HEK293 (cell line): ENCODE measurements at regions not wholly inside any gene's neighbourhood (a gene's known extent, or its start where the extent isn't known, plus 50 kb on each side); places are given as distances from the start of the nearest gene placed in this dataset.

Experiments used
- CTCF ChIA-PET: fragments of 350-600 bp; formaldehyde crosslinking; extraction: SDS; loops from one replicate; lab custom pipeline; 2021; ENCODE audit warnings: antibody characterized with exemption; lab: Yijun Ruan, JAX
- POLR2A ChIA-PET: fragments of 300-600 bp; formaldehyde crosslinking; extraction: SDS; loops from one replicate; lab custom pipeline; 2020; ENCODE audit warnings: antibody characterized with exemption, inconsistent platforms; lab: Yijun Ruan, JAX
- H3K27ac ChIP-seq: fragments of 200-500 bp; sonication (Bioruptor generic); 2 replicates; pipeline ENCODE4 v1.5.1; 2014; ENCODE audit warnings: low read depth, low read length, control low read depth, inconsistent platforms; ENCODE audit errors: extremely low read depth
- H3K36me3 ChIP-seq, 2 experiments: fragments of 200-500 bp in 1 of 2; sonication (Bioruptor generic) in 1 of 2; 1 replicate in 1 of 2; 2 replicates in 1 of 2; pipeline ENCODE4 v1.5.1; 2014 to 2017; ENCODE audit warnings: inconsistent platforms in 2 of 2, low read length in 2 of 2; ENCODE audit not compliant: control insufficient read depth in 2 of 2, insufficient read depth in 1 of 2
- H3K4me1 ChIP-seq: fragments of 200-500 bp; sonication (Bioruptor generic); 2 replicates; pipeline ENCODE4 v1.5.1; 2014; ENCODE audit warnings: mild to moderate bottlenecking, low read length, inconsistent platforms; ENCODE audit not compliant: control insufficient read depth, insufficient read depth
- H3K4me3 ChIP-seq: 2 replicates; pipeline ENCODE4 v1.5.1; 2011; ENCODE audit warnings: low read depth, mild to moderate bottlenecking, control low read depth, low read length, moderate library complexity
- H3K9me3 ChIP-seq: fragments of 200-500 bp; sonication (Bioruptor generic); 2 replicates; pipeline ENCODE4 v1.5.1; 2014; ENCODE audit warnings: low read depth, low read length, inconsistent platforms; ENCODE audit not compliant: control insufficient read depth, insufficient read depth
- GLIS1 ChIP-seq: fragments of 450-650 bp; formaldehyde crosslinking; IDR thresholded peaks from 2 replicates; pipeline ENCODE4 v1.5.1; 2016; ENCODE audit warnings: missing biosample characterization, missing genetic modification characterization
- HOXA7 ChIP-seq: sonication (generic); formaldehyde crosslinking; IDR thresholded peaks from 2 replicates; pipeline ENCODE4 v1.8.1; 2022; ENCODE audit warnings: missing genetic modification reagents, borderline replicate concordance
- KLF8 ChIP-seq: fragments of 450-650 bp; formaldehyde crosslinking; IDR thresholded peaks from 2 replicates; pipeline ENCODE4 v1.5.1; 2016; ENCODE audit warnings: missing biosample characterization, missing genetic modification characterization
- REPIN1 ChIP-seq: fragments of 450-650 bp; formaldehyde crosslinking; IDR thresholded peaks from 2 replicates; pipeline ENCODE4 v1.5.1; 2017; ENCODE audit warnings: missing biosample characterization, missing genetic modification characterization, low read depth
- SP7 ChIP-seq: fragments of 450-650 bp; formaldehyde crosslinking; IDR thresholded peaks from 2 replicates; pipeline ENCODE4 v1.5.1; 2016; ENCODE audit warnings: missing biosample characterization, missing genetic modification characterization
- ZBTB20 ChIP-seq: fragments of 450-650 bp; formaldehyde crosslinking; IDR thresholded peaks from 2 replicates; pipeline ENCODE4 v1.5.1; 2016; ENCODE audit warnings: missing biosample characterization, missing genetic modification characterization
- ZFP3 ChIP-seq: fragments of 450-650 bp; formaldehyde crosslinking; IDR thresholded peaks from 2 replicates; pipeline ENCODE4 v1.5.1; 2016; ENCODE audit warnings: low read depth, missing biosample characterization, missing genetic modification characterization
- ZFP41 ChIP-seq: fragments of 450-650 bp; formaldehyde crosslinking; IDR thresholded peaks from 2 replicates; pipeline ENCODE4 v1.5.1; 2016; ENCODE audit warnings: missing biosample characterization, missing genetic modification characterization, borderline replicate concordance
- ZIC2 ChIP-seq: fragments of 450-650 bp; formaldehyde crosslinking; IDR thresholded peaks from 2 replicates; pipeline ENCODE4 v1.5.1; 2016; ENCODE audit warnings: missing biosample characterization, missing genetic modification characterization
- ZNF112 ChIP-seq: fragments of 450-650 bp; formaldehyde crosslinking; IDR thresholded peaks from 2 replicates; pipeline ENCODE4 v1.5.0; 2017; ENCODE audit warnings: missing biosample characterization, missing genetic modification characterization
- ZNF146 ChIP-seq: fragments of 450-650 bp; formaldehyde crosslinking; IDR thresholded peaks from 2 replicates; pipeline ENCODE4 v1.5.1; 2016; ENCODE audit warnings: missing biosample characterization, missing genetic modification characterization
- ZNF214 ChIP-seq: fragments of 450-650 bp; formaldehyde crosslinking; IDR thresholded peaks from 2 replicates; pipeline ENCODE4 v1.5.1; 2017; ENCODE audit warnings: missing biosample characterization, mild to moderate bottlenecking, missing genetic modification characterization, borderline replicate concordance
- ZNF274 ChIP-seq, 2 experiments: fragments of 200-500 bp in 1 of 2; fragments of 450-650 bp in 1 of 2; sonication (Bioruptor generic) in 1 of 2; formaldehyde crosslinking in 1 of 2; IDR thresholded peaks; 2 replicates each; pipeline versions ENCODE4 v1.5.1 to v1.6.1; 2014 to 2016; ENCODE audit warnings: borderline replicate concordance in 1 of 2, inconsistent platforms in 1 of 2, low read length in 1 of 2, missing biosample characterization in 1 of 2, missing genetic modification characterization in 1 of 2
- ZNF292 ChIP-seq: fragments of 450-650 bp; formaldehyde crosslinking; IDR thresholded peaks from 2 replicates; pipeline ENCODE4 v1.5.1; 2016; ENCODE audit warnings: low read depth, missing biosample characterization, missing genetic modification characterization, borderline replicate concordance
- ZNF341 ChIP-seq: fragments of 450-650 bp; formaldehyde crosslinking; IDR thresholded peaks from 2 replicates; pipeline ENCODE4; 2016; ENCODE audit warnings: low read depth, missing biosample characterization, missing genetic modification characterization
- ZNF48 ChIP-seq: fragments of 450-650 bp; formaldehyde crosslinking; IDR thresholded peaks from 2 replicates; pipeline ENCODE4 v1.5.1; 2016; ENCODE audit warnings: missing biosample characterization, missing genetic modification characterization
- ZNF501 ChIP-seq: fragments of 450-650 bp; formaldehyde crosslinking; IDR thresholded peaks from 2 replicates; pipeline ENCODE4 v1.5.1; 2016; ENCODE audit warnings: missing biosample characterization, missing genetic modification characterization
- ZNF510 ChIP-seq: fragments of 450-650 bp; formaldehyde crosslinking; IDR thresholded peaks from 2 replicates; pipeline ENCODE4 v1.5.1; 2018; ENCODE audit warnings: mild to moderate bottlenecking, missing genetic modification characterization, missing biosample characterization; ENCODE audit not compliant: insufficient replicate concordance
- ZNF529 ChIP-seq: fragments of 450-650 bp; formaldehyde crosslinking; IDR thresholded peaks from 2 replicates; pipeline ENCODE4 v1.5.1; 2017; ENCODE audit warnings: missing genetic modification characterization, missing biosample characterization; ENCODE audit not compliant: insufficient replicate concordance
- ZNF555 ChIP-seq: fragments of 450-650 bp; formaldehyde crosslinking; conservative IDR thresholded peaks from 2 replicates; pipeline ENCODE4 v1.5.1; 2017; ENCODE audit warnings: missing biosample characterization, mild to moderate bottlenecking, missing genetic modification characterization, inconsistent platforms
- ZNF560 ChIP-seq: fragments of 450-650 bp; formaldehyde crosslinking; IDR thresholded peaks from 2 replicates; pipeline ENCODE4 v1.5.1; 2017; ENCODE audit warnings: missing biosample characterization, missing genetic modification characterization, borderline replicate concordance
- ZNF629 ChIP-seq: fragments of 450-650 bp; formaldehyde crosslinking; IDR thresholded peaks from 2 replicates; pipeline ENCODE4 v1.5.1; 2017; ENCODE audit warnings: missing biosample characterization, missing genetic modification characterization
- ZSCAN16 ChIP-seq: fragments of 450-650 bp; formaldehyde crosslinking; IDR thresholded peaks from 2 replicates; pipeline ENCODE4 v1.5.1; 2016; ENCODE audit warnings: missing biosample characterization, missing genetic modification characterization
- ZSCAN30 ChIP-seq: fragments of 450-650 bp; IDR thresholded peaks from 2 replicates; pipeline ENCODE4 v1.5.1; 2018; ENCODE audit warnings: missing biosample characterization, mild to moderate bottlenecking, missing genetic modification characterization, moderate library complexity
- TF ChIP-seq, protein P1 (sequence below): fragments of 450-650 bp; formaldehyde crosslinking; IDR thresholded peaks from 2 replicates; pipeline ENCODE4 v1.5.1; 2016; ENCODE audit warnings: missing biosample characterization, missing genetic modification characterization
- TF ChIP-seq, protein P2 (sequence below): fragments of 450-650 bp; formaldehyde crosslinking; IDR thresholded peaks from 2 replicates; pipeline ENCODE4 v1.5.1; 2016; ENCODE audit warnings: missing biosample characterization, missing genetic modification characterization
- TF ChIP-seq, protein P3 (sequence below): fragments of 450-650 bp; formaldehyde crosslinking; IDR thresholded peaks from 2 replicates; pipeline ENCODE4 v1.5.1; 2016; ENCODE audit warnings: missing biosample characterization, missing genetic modification characterization
- TF ChIP-seq, protein P4 (sequence below): fragments of 450-650 bp; formaldehyde crosslinking; IDR thresholded peaks from 2 replicates; pipeline ENCODE4 v1.5.1; 2016; ENCODE audit warnings: missing biosample characterization, missing genetic modification characterization

DNA sequence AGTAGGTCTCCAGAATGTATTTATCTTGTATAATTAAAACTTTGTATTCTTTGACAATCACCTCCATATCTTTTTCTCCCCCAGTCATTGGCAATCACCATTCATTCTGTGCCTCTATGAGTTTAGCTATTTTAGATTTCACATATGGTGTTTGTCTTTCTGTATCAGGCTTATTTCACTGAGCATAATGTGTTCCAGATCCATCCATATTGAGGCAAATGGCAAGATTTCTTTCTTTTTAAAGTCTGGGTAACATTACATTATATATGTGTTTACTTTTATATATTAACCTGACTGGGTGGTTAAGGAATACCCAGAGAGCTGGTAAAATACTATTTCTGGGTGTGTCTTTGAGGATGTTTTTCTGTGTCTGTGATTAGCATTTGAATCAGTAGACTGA lies 486.6 kb downstream of the SQOR start (continued):
- TF ChIP-seq ZNF341 (tag by site-specific recombination) (no peak), ZBTB20 (tag by site-specific recombination) (no peak), KLF8 (no peak), ZNF274 (IDR thresholded peaks at IDR 0.05; ENCODE audit: low read length) (no peak), ZNF274 (tag by site-specific recombination; IDR thresholded peaks at IDR 0.05; ENCODE audit: borderline replicate concordance) (no peak), ZNF292 (tag by site-specific recombination) (no peak), ZNF146 (no peak), ZNF510 (no peak), ZSCAN16 (no peak), SP7 (tag by site-specific recombination) (no peak), REPIN1 (tag by site-specific recombination) (no peak)
- TF ChIP-seq, protein P1, sequence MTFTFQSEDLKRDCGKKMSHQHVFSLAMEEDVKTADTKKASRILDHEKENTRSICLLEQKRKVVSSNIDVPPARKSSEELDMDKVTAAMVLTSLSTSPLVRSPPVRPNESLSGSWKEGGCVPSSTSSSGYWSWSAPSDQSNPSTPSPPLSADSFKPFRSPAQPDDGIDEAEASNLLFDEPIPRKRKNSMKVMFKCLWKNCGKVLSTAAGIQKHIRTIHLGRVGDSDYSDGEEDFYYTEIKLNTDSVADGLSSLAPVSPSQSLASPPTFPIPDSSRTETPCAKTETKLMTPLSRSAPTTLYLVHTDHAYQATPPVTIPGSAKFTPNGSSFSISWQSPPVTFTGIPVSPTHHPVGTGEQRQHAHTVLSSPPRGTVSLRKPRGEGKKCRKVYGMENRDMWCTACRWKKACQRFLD: no peak

DNA sequence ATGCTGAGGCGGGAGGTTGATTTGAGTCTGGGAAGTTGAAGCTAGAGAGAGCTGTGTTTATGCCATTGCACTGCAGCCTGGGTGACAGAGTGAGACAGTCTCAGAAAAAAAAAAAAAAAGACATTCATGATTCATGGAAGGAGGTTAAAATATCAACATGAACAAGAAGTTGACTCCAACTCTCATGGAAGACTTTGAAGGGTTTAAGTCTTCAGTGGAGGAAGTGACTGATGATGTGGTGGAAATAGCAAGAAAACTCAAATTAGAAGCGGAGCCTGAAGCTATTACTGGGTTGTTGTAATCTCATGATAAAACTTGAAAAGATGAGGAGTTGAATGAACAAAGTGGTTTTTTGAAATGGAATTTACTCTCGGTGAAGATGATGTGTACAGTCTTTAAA lies 491.8 kb downstream of the SQOR start:
- TF ChIP-seq ZIC2 (tag by site-specific recombination) (no peak), ZNF555 (tag by site-specific recombination) (no peak), ZFP3 (tag by site-specific recombination) (no peak), ZSCAN30 (tag by site-specific recombination) (no peak), GLIS1 (tag by site-specific recombination) (no peak), ZNF112 (tag by site-specific recombination) (no peak), KLF8 (no peak)
- TF ChIP-seq, protein P2, sequence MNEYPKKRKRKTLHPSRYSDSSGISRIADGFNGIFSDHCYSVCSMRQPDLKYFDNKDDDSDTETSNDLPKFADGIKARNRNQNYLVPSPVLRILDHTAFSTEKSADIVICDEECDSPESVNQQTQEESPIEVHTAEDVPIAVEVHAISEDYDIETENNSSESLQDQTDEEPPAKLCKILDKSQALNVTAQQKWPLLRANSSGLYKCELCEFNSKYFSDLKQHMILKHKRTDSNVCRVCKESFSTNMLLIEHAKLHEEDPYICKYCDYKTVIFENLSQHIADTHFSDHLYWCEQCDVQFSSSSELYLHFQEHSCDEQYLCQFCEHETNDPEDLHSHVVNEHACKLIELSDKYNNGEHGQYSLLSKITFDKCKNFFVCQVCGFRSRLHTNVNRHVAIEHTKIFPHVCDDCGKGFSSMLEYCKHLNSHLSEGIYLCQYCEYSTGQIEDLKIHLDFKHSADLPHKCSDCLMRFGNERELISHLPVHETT (tag by site-specific recombination): no peak
- TF ChIP-seq, protein P3, sequence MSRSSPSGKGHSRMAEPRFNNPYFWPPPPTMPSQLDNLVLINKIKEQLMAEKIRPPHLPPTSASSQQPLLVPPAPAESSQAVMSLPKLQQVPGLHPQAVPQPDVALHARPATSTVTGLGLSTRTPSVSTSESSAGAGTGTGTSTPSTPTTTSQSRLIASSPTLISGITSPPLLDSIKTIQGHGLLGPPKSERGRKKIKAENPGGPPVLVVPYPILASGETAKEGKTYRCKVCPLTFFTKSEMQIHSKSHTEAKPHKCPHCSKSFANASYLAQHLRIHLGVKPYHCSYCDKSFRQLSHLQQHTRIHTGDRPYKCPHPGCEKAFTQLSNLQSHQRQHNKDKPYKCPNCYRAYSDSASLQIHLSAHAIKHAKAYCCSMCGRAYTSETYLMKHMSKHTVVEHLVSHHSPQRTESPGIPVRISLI (tag by site-specific recombination): no peak
- H3K27ac ChIP-seq: no peak overlapping the region
- no peaks in the 10 kb centered on the region for H3K4me1 ChIP-seq
- no peak overlapping the region for H3K4me3 ChIP-seq
- no peaks in the 10 kb centered on the region for H3K36me3 ChIP-seq
- ChIA-PET POLR2A (no interaction called here), CTCF (no interaction called here)
- no peaks in the 10 kb centered on the region for H3K9me3 ChIP-seq

DNA sequence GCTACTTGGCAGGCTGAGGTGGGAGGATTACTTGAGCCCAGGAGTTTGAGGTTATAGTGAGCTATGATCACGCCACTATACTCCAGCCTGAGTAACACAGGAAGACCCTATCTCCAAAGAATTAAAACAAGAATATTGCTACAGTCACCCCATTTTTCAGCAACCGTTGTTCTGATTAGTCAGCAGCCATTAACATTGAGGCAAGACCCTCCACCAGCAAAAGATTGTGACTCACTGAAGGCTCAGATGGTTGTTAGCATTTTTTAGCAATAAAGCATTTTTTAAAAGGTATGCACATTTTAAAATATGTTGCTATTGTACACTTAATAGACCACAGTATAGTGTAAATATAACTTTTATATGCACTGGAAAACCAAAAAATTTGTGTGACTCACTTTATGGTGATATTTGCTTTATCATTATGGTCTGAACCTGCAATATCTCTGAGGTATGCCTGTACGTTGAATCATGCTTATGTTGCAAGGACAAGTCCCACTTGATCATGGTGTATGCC lies 492.6 kb downstream of the SQOR start:
- Histone ChIP-seq H3K27ac (no peak overlapping the region), H3K9me3 (no peaks in the 10 kb centered on the region)
- POLR2A ChIA-PET: no interaction called here
- no peak for TF ChIP-seq HOXA7 (CRISPR knock-in tag)
- TF ChIP-seq ZNF48 (tag by site-specific recombination): no peak
- TF ChIP-seq ZNF629 (tag by site-specific recombination): no peak
- TF ChIP-seq ZNF529 (tag by site-specific recombination): no peak
- no peak for TF ChIP-seq ZFP41 (tag by site-specific recombination)
- no peak for TF ChIP-seq ZNF560 (tag by site-specific recombination)
- TF ChIP-seq, protein P4, sequence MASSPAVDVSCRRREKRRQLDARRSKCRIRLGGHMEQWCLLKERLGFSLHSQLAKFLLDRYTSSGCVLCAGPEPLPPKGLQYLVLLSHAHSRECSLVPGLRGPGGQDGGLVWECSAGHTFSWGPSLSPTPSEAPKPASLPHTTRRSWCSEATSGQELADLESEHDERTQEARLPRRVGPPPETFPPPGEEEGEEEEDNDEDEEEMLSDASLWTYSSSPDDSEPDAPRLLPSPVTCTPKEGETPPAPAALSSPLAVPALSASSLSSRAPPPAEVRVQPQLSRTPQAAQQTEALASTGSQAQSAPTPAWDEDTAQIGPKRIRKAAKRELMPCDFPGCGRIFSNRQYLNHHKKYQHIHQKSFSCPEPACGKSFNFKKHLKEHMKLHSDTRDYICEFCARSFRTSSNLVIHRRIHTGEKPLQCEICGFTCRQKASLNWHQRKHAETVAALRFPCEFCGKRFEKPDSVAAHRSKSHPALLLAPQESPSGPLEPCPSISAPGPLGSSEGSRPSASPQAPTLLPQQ (tag by site-specific recombination): no peak
- no peak for TF ChIP-seq ZNF501
- no peak for TF ChIP-seq ZNF214 (tag by site-specific recombination)

More for the DNA sequence above, 492.6 kb downstream of the SQOR start:
- CTCF ChIA-PET: no interaction called here
- Histone ChIP-seq H3K36me3 (no peaks in the 10 kb centered on the region), H3K4me3 (no peak overlapping the region), H3K4me1 (no peaks in the 10 kb centered on the region)
